Esophagus squamous epithelium (tissue), 4 donors: ENCODE measurements at regions not wholly inside any gene's neighbourhood (a gene's known extent, or its start where the extent isn't known, plus 50 kb on each side); places are given as distances from the start of the nearest gene placed in this dataset.

ENCODE experiments used
- CTCF ChIP-seq, 6 experiments: fragments of 450-650 bp in 4 of 6; fragments of 200-600 bp in 2 of 6; sonication (generic) in 2 of 6; IDR thresholded peaks; one replicate each; pipeline ENCODE4 v1.5.1; 2016 to 2019; ENCODE audit warnings: antibody characterized with exemption in 6 of 6, mild to moderate bottlenecking in 4 of 6, moderate library complexity in 4 of 6
- POLR2A ChIP-seq, 4 donors: fragments of 450-650 bp; IDR thresholded peaks; one replicate each; pipeline ENCODE4 v1.6.1; 2017; ENCODE audit warnings: antibody characterized with exemption in 4 of 4, mild to moderate bottlenecking in 4 of 4, moderate library complexity in 3 of 4

- TF ChIP-seq CTCF (IDR thresholded peaks at IDR 0.05) (no peak), POLR2A (IDR thresholded peaks at IDR 0.05) (no peak)
Measured at GRCh38 chr3:168976969-168977368, 686.5 kb downstream of the MECOM start.
